Transverse colon (tissue), 3 donors: ENCODE measurements at regions not wholly inside any gene's neighbourhood (a gene's known extent, or its start where the extent isn't known, plus 50 kb on each side); places are given as distances from the start of the nearest gene placed in this dataset.

Experiments
- EP300 ChIP-seq: sonication (generic); formaldehyde crosslinking; IDR thresholded peaks from one replicate; pipeline ENCODE4 v1.6.1; 2017; ENCODE audit warnings: antibody characterized with exemption, low read depth
- POLR2A ChIP-seq: fragments of 450-650 bp; IDR thresholded peaks from one replicate; pipeline ENCODE4 v1.6.1; 2016; ENCODE audit warnings: antibody characterized with exemption, mild to moderate bottlenecking, moderate library complexity
- POLR2AphosphoS5 ChIP-seq, 3 donors: sonication (generic); formaldehyde crosslinking; IDR thresholded peaks; one replicate each; pipeline ENCODE4 v1.6.1; 2016; ENCODE audit warnings: antibody characterized with exemption in 3 of 3

- TF ChIP-seq POLR2AphosphoS5 (IDR thresholded peaks at IDR 0.05) (no peak), EP300 (no peak), POLR2A (no peak)
Observed at GRCh38 chr1:29650476-29650875, 414.2 kb downstream of the PTPRU start.
